OCI-LY7 (cell line): ENCODE measurements at regions not wholly inside any gene's neighbourhood (a gene's known extent, or its start where the extent isn't known, plus 50 kb on each side); places are given as distances from the start of the nearest gene placed in this dataset.

Experiments
- EZH2phosphoT487 ChIP-seq: fragments of 200-600 bp; sonication (generic); IDR thresholded peaks from 2 replicates; pipeline ENCODE4 v1.6.1; 2018; ENCODE audit warnings: low read depth, borderline replicate concordance, mild to moderate bottlenecking, mixed run types, antibody characterized with exemption, low read length, moderate library complexity, mixed read lengths
- TF ChIP-seq, protein P1 (sequence below): fragments of 200-600 bp; sonication (generic); conservative IDR thresholded peaks from 2 replicates; pipeline ENCODE4 v1.5.1; 2014; ENCODE audit warnings: mild to moderate bottlenecking, antibody characterized with exemption, low read length, moderate library complexity, mixed read lengths

DNA sequence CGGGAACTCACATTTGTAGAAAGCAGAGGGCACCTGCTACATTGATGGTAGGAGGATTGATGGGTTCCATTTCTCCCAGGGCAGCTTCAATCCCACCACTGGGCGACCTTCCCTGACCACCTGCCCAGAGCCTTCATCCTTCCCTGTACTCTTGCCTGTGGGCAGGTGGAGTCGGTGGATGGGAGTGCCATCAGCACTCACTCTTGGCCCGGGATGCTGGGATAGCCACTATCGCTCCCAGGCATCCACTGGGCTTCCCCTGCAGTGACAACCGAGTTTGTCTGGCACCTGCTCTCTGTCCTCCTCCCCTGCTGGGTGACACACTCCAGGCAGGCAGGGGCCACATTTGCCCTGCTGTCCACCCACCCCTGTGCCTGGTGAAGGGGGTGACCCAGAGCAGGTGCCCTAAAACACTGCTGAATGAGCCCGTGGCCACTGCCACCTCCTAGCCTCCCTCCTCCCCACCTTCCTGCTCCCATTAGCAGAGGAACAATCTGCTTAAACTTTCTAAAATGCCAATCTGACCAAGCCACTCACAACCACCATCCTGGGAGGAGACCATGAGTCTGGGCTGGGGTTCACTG, 604.7 kb downstream of the TBC1D22A start:
- TF ChIP-seq, protein P1, sequence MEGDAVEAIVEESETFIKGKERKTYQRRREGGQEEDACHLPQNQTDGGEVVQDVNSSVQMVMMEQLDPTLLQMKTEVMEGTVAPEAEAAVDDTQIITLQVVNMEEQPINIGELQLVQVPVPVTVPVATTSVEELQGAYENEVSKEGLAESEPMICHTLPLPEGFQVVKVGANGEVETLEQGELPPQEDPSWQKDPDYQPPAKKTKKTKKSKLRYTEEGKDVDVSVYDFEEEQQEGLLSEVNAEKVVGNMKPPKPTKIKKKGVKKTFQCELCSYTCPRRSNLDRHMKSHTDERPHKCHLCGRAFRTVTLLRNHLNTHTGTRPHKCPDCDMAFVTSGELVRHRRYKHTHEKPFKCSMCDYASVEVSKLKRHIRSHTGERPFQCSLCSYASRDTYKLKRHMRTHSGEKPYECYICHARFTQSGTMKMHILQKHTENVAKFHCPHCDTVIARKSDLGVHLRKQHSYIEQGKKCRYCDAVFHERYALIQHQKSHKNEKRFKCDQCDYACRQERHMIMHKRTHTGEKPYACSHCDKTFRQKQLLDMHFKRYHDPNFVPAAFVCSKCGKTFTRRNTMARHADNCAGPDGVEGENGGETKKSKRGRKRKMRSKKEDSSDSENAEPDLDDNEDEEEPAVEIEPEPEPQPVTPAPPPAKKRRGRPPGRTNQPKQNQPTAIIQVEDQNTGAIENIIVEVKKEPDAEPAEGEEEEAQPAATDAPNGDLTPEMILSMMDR = no peak
- TF ChIP-seq EZH2phosphoT487 = no peak
